COLO668 (cell line): ENCODE measurements at regions not wholly inside any gene's neighbourhood (a gene's known extent, or its start where the extent isn't known, plus 50 kb on each side); places are given as distances from the start of the nearest gene placed in this dataset.

Experiments used
- DNase-seq: peaks from one replicate; lab custom pipeline; 2025; ENCODE audit not compliant: unreplicated experiment; lab: John Stamatoyannopoulos, UW

DNA sequence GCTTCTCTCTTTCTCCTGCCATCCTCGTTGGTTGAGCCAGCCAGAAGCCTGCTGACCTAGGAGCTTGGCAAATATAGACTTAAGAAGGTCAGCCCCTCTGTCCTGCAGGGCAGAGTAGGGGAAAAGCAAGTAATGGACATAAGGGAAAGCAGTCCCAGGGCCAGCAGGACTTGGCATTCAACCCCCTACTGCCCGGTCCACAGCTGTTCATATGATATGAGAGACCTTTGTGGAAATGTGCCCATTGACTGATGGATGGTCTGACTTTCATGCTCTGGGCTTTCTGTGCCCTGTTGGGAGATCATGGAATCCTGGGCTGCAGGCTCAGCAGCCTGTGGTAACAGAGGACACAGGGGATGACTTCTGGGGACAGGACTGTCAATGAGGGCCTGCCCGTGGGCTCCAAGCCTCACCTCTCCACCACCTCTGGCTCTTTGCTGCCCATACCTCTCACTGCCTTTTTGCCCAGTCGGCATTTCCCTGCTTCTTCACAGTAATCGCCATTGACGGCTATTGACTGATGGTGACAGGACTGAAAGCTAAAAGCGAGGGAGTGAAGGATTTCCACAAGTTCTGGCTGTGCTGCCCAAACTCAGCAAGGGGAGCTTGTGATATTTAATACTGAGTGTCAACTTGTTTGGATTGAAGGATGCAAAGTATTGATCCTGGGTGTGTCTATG lies 60.0 kb upstream of the NMNAT3 start:
- DNase-seq: no peak

GRCh38 chr3:139735191-139735590 lies 57.4 kb upstream of the NMNAT3 start:
- no peak for DNase-seq

GRCh38 chr3:139732729-139733128 lies 55.0 kb upstream of the NMNAT3 start:
- DNase-seq: no peak

DNA sequence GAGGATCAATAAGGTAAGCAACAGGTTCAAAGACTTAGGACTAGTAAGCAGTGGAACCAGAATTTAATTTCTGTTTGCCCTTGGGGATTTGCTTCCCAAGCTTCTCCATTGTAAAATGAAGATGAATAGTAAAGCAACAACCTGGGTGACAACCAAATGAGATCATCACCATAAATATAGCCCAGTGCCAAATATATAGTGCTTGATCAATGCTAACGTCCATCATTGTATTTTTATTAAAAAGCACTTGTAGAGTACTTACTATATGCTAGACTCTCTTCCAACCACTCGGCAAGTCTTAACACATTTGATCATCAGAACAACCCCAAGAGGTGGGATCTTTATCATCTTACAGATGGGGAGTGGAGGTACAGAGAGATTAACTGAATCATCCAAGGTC lies 51.5 kb upstream of the NMNAT3 start:
- DNase-seq: no peak

DNA sequence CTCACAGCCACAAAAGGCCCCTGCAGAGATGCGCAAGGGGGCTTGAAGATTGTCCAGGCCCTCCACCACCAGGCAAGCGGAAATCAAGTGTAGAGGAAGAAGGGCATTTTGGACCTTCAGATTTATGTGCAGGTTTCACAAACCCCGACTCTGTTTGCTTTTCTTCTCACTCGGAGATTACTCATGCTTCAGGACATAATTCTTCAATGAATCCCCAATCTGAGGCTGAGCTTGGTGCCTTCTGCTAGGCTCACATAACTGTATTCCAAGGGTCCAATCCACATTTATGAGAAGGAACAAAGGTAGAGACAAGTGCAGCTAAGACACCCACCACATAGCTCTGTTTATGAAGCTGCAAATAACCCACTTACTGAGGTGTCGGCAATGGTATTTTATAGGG lies 50.6 kb upstream of the NMNAT3 start:
- no peak for DNase-seq
